ENCODE measurements at regions not wholly inside any gene's neighbourhood (a gene's known extent, or its start where the extent isn't known, plus 50 kb on each side); places are given as distances from the start of the nearest gene placed in this dataset.

GRCh38 chr1:4090976-4091660 is 191.0 kb upstream of the C1orf174 start:
- no peaks in the 10 kb centered on the region for H3K4me1 Mint-ChIP-seq
- H3K4me3 Mint-ChIP-seq = no peak overlapping the region
- H3K27me3 Mint-ChIP-seq = no peaks in the 10 kb centered on the region
- peaks cover 2% of the 10 kb centered on the region for H3K9me3 Mint-ChIP-seq
- POLR2A ChIA-PET = no interaction called here
- no peak overlapping the region for H3K27ac Mint-ChIP-seq
- ATAC-seq (ENCODE audit: low read depth) (no peak), DNase-seq (no peak)
- H3K36me3 Mint-ChIP-seq = no peaks in the 10 kb centered on the region

GRCh38 chr1:4091996-4092395 is 191.9 kb upstream of the C1orf174 start:
- Mint-ChIP-seq H3K4me1 (no peaks in the 10 kb centered on the region), H3K36me3 (no peaks in the 10 kb centered on the region), H3K9me3 (peaks cover 6% of the 10 kb centered on the region), H3K27me3 (no peaks in the 10 kb centered on the region), H3K27ac (no peak overlapping the region), H3K4me3 (no peak overlapping the region)
- POLR2A ChIA-PET = no interaction called here
- DNase-seq (no peak), ATAC-seq (ENCODE audit: low read depth) (no peak)

GRCh38 chr1:4093856-4094565 is 193.9 kb upstream of the C1orf174 start:
- POLR2A ChIA-PET = no interaction called here
- DNase-seq (no peak), ATAC-seq (ENCODE audit: low read depth) (no peak)
- no peaks in the 10 kb centered on the region for H3K4me1 Mint-ChIP-seq
- H3K4me3 Mint-ChIP-seq = no peak overlapping the region
- peaks cover 6% of the 10 kb centered on the region for H3K9me3 Mint-ChIP-seq
- H3K36me3 Mint-ChIP-seq = no peaks in the 10 kb centered on the region
- H3K27me3 Mint-ChIP-seq = no peaks in the 10 kb centered on the region
- H3K27ac Mint-ChIP-seq = no peak overlapping the region

GRCh38 chr1:4095433-4095971 is 195.4 kb upstream of the C1orf174 start:
- ATAC-seq (ENCODE audit: low read depth) (no peak), DNase-seq (no peak)
- Mint-ChIP-seq H3K36me3 (no peaks in the 10 kb centered on the region), H3K4me3 (no peak overlapping the region), H3K4me1 (no peaks in the 10 kb centered on the region), H3K27me3 (no peaks in the 10 kb centered on the region), H3K9me3 (peaks cover 6% of the 10 kb centered on the region), H3K27ac (no peak overlapping the region)
- POLR2A ChIA-PET = no interaction called here

GRCh38 chr1:4101459-4102161 is 201.5 kb upstream of the C1orf174 start:
- ATAC-seq (ENCODE audit: low read depth) = no peak
- Mint-ChIP-seq H3K36me3 (no peaks in the 10 kb centered on the region), H3K27ac (no peak overlapping the region), H3K4me1 (no peaks in the 10 kb centered on the region), H3K9me3 (peaks cover 4% of the 10 kb centered on the region), H3K4me3 (no peak overlapping the region), H3K27me3 (peaks cover 4% of the 10 kb centered on the region)
- POLR2A ChIA-PET = no interaction called here
- no peak for DNase-seq

- POLR2A ChIA-PET = no interaction called here
- no peaks in the 10 kb centered on the region for H3K36me3 Mint-ChIP-seq
- no peaks in the 10 kb centered on the region for H3K4me1 Mint-ChIP-seq
- H3K9me3 Mint-ChIP-seq = peaks cover 2% of the 10 kb centered on the region
- H3K27ac Mint-ChIP-seq = no peak overlapping the region
- ATAC-seq (ENCODE audit: low read depth) (no peak), DNase-seq (no peak)
- H3K27me3 Mint-ChIP-seq = peaks cover 4% of the 10 kb centered on the region
- no peak overlapping the region for H3K4me3 Mint-ChIP-seq
Measured at GRCh38 chr1:4105300-4105880, 205.3 kb upstream of the C1orf174 start.

- Mint-ChIP-seq H3K4me1 (no peaks in the 10 kb centered on the region), H3K36me3 (no peaks in the 10 kb centered on the region), H3K27ac (no peak overlapping the region), H3K9me3 (peaks cover 2% of the 10 kb centered on the region), H3K27me3 (peaks cover 4% of the 10 kb centered on the region), H3K4me3 (no peak overlapping the region)
- DNase-seq (no peak), ATAC-seq (ENCODE audit: low read depth) (no peak)
- POLR2A ChIA-PET = no interaction called here
Measured at GRCh38 chr1:4106731-4107130, 206.7 kb upstream of the C1orf174 start.

- no peak for ATAC-seq (ENCODE audit: low read depth)
- Mint-ChIP-seq H3K9me3 (peaks cover 2% of the 10 kb centered on the region), H3K4me3 (no peak overlapping the region), H3K27ac (no peak overlapping the region), H3K36me3 (no peaks in the 10 kb centered on the region), H3K4me1 (no peaks in the 10 kb centered on the region), H3K27me3 (peaks cover 4% of the 10 kb centered on the region)
- DNase-seq = no peak
- POLR2A ChIA-PET = no interaction called here
Measured at GRCh38 chr1:4107291-4107690, 207.2 kb upstream of the C1orf174 start.

GRCh38 chr1:4108331-4108730 is 208.3 kb upstream of the C1orf174 start:
- POLR2A ChIA-PET = no interaction called here
- H3K27me3 Mint-ChIP-seq = no peaks in the 10 kb centered on the region
- no peaks in the 10 kb centered on the region for H3K4me1 Mint-ChIP-seq
- peaks cover 2% of the 10 kb centered on the region for H3K9me3 Mint-ChIP-seq
- no peak overlapping the region for H3K27ac Mint-ChIP-seq
- ATAC-seq (ENCODE audit: low read depth) (no peak), DNase-seq (no peak)
- H3K36me3 Mint-ChIP-seq = no peaks in the 10 kb centered on the region
- H3K4me3 Mint-ChIP-seq = no peak overlapping the region

- no peaks in the 10 kb centered on the region for H3K4me1 Mint-ChIP-seq
- POLR2A ChIA-PET = no interaction called here
- H3K27ac Mint-ChIP-seq = no peak overlapping the region
- no peaks in the 10 kb centered on the region for H3K27me3 Mint-ChIP-seq
- H3K9me3 Mint-ChIP-seq = peaks cover 3% of the 10 kb centered on the region
- no peak for DNase-seq
- no peaks in the 10 kb centered on the region for H3K36me3 Mint-ChIP-seq
- ATAC-seq (ENCODE audit: low read depth) = no peak
- no peak overlapping the region for H3K4me3 Mint-ChIP-seq
Measured at GRCh38 chr1:4108758-4109627, 208.9 kb upstream of the C1orf174 start.

- Mint-ChIP-seq H3K27me3 (no peaks in the 10 kb centered on the region), H3K4me1 (no peaks in the 10 kb centered on the region), H3K4me3 (no peak overlapping the region), H3K9me3 (peaks cover 3% of the 10 kb centered on the region), H3K27ac (no peak overlapping the region), H3K36me3 (no peaks in the 10 kb centered on the region)
- POLR2A ChIA-PET = no interaction called here
- DNase-seq (no peak), ATAC-seq (ENCODE audit: low read depth) (no peak)
Measured at GRCh38 chr1:4109628-4109940, 209.5 kb upstream of the C1orf174 start.

- ATAC-seq (ENCODE audit: low read depth) (no peak), DNase-seq (no peak)
- POLR2A ChIA-PET = no interaction called here
- no peak overlapping the region for H3K27ac Mint-ChIP-seq
- H3K27me3 Mint-ChIP-seq = no peaks in the 10 kb centered on the region
- no peaks in the 10 kb centered on the region for H3K36me3 Mint-ChIP-seq
- no peak overlapping the region for H3K4me3 Mint-ChIP-seq
- H3K9me3 Mint-ChIP-seq = peaks cover 2% of the 10 kb centered on the region
- no peaks in the 10 kb centered on the region for H3K4me1 Mint-ChIP-seq
Measured at GRCh38 chr1:4110888-4111287, 210.8 kb upstream of the C1orf174 start.

- Mint-ChIP-seq H3K9me3 (peaks cover 2% of the 10 kb centered on the region), H3K27ac (no peak overlapping the region), H3K4me3 (no peak overlapping the region), H3K4me1 (no peaks in the 10 kb centered on the region), H3K36me3 (no peaks in the 10 kb centered on the region), H3K27me3 (no peaks in the 10 kb centered on the region)
- ATAC-seq (ENCODE audit: low read depth) (no peak), DNase-seq (no peak)
- POLR2A ChIA-PET = no interaction called here
Measured at GRCh38 chr1:4113897-4114296, 213.8 kb upstream of the C1orf174 start.

Data from activated naive CD8-positive, alpha-beta T cell treated with anti-CD3 and anti-CD28 coated beads, Interleukin-2, amount 10 ng/mL, durations not matched to agents 7 days and 5 days (primary cell).